ENCODE measurements at regions not wholly inside any gene's neighbourhood (a gene's known extent, or its start where the extent isn't known, plus 50 kb on each side); places are given as distances from the start of the nearest gene placed in this dataset.

DNA sequence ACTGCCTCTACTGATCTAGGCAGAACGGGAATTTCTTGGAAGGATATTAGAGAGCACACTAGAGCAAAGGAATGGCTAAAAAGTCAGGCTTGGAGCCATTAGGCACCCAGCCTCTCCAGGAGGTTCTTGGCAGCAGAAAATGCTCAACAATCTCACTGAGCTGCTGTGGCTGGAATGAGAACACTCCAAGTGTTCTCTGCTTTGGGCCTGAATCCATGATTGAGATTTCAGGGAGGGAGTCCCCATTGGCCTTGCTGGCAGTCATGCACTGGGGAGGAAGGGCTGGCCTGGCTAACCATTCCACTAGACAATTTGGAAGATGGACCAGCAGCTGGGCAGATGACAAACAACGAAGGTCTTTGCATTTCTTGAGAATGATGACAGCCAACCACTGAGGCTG lies 362.6 kb downstream of the SHQ1 start:
- Histone ChIP-seq H3K36me3 (no peaks in the 10 kb centered on the region), H3K4me1 (peaks cover 5 to 27% (median 18%) of the 10 kb centered on the region in 4 donors), H3K27me3 (no peaks in the 10 kb centered on the region), H3K27ac (peak overlapping the region in 1 of 4 donors; percentile 2), H3K4me3 (no peak overlapping the region), H3K9me3 (no peaks in the 10 kb centered on the region)
- intact Hi-C loops (cut with DNase I; ENCODE audit: low total_unique reads) (no loop called here), in situ Hi-C loops (cut with MboI; ENCODE audit: low pct_ligation_motif_present in 1 of 4, low pct_unique_long_range_greater_than_20kb in 1 of 4, low sequenced_read_pairs in 3 of 4) (no loop called here)
- TF ChIP-seq, protein P1, sequence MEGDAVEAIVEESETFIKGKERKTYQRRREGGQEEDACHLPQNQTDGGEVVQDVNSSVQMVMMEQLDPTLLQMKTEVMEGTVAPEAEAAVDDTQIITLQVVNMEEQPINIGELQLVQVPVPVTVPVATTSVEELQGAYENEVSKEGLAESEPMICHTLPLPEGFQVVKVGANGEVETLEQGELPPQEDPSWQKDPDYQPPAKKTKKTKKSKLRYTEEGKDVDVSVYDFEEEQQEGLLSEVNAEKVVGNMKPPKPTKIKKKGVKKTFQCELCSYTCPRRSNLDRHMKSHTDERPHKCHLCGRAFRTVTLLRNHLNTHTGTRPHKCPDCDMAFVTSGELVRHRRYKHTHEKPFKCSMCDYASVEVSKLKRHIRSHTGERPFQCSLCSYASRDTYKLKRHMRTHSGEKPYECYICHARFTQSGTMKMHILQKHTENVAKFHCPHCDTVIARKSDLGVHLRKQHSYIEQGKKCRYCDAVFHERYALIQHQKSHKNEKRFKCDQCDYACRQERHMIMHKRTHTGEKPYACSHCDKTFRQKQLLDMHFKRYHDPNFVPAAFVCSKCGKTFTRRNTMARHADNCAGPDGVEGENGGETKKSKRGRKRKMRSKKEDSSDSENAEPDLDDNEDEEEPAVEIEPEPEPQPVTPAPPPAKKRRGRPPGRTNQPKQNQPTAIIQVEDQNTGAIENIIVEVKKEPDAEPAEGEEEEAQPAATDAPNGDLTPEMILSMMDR (IDR thresholded peaks at IDR 0.05), result no peak
- no peak for TF ChIP-seq POLR2A (IDR thresholded peaks at IDR 0.05)
- TF ChIP-seq POLR2AphosphoS5 (IDR thresholded peaks at IDR 0.05), result no peak
- TF ChIP-seq EP300 (IDR thresholded peaks at IDR 0.05; ENCODE audit: low read depth), result no peak
- WGBS, 2 donors (ENCODE audit: low coverage in 1 of 2), result 40 to 71% methylated on average over 1 to 2 of the region's 2 CpGs
- no peak for DNase-seq

DNA sequence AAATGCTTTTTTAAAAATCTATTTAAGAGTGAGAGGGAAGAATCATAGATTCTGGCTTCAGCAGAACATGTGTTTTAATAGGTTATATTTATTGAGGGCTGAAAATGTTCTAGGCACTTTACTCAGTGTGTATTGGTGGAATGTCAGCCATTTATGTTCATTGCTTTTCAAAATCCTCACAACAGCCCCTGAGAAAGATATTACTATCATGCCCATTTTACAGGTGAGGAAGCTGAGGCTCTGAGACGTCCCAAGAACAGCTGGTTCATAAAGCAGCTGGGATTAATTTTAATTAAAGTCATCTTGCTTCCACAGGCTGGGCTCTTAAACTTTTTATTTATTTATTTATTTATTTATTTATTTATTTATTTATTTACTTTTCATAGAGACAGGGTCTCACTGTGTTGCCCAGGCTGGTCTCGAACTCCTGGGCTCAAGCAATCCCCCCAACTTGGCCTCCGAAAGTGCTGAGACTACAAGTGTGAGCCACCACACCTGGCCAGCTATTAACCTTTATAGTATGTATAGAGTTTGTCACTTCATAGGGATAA lies 364.6 kb downstream of the SHQ1 start:
- no peak for DNase-seq
- no peaks in the 10 kb centered on the region for H3K9me3 ChIP-seq
- in situ Hi-C loops (cut with MboI; ENCODE audit: low pct_ligation_motif_present in 1 of 4, low pct_unique_long_range_greater_than_20kb in 1 of 4, low sequenced_read_pairs in 3 of 4), result no loop called here
- H3K4me1 ChIP-seq, result peaks cover 5 to 27% (median 18%) of the 10 kb centered on the region in 4 donors
- no peaks in the 10 kb centered on the region for H3K27me3 ChIP-seq
- no peaks in the 10 kb centered on the region for H3K36me3 ChIP-seq
- WGBS, 2 donors (ENCODE audit: low coverage in 1 of 2), result 90 to 94% methylated on average over 3 of the region's 3 CpGs
- intact Hi-C loops (cut with DNase I; ENCODE audit: low total_unique reads), result no loop called here
- H3K4me3 ChIP-seq, result no peak overlapping the region
- H3K27ac ChIP-seq, result peak overlapping the region in 2 of 4 donors; percentile 42 to 44
- no peak for TF ChIP-seq POLR2A (IDR thresholded peaks at IDR 0.05)
- TF ChIP-seq EP300 (IDR thresholded peaks at IDR 0.05; ENCODE audit: low read depth), result no peak
- TF ChIP-seq POLR2AphosphoS5 (IDR thresholded peaks at IDR 0.05), result no peak
- TF ChIP-seq, protein P1 (IDR thresholded peaks at IDR 0.05), result no peak

DNA sequence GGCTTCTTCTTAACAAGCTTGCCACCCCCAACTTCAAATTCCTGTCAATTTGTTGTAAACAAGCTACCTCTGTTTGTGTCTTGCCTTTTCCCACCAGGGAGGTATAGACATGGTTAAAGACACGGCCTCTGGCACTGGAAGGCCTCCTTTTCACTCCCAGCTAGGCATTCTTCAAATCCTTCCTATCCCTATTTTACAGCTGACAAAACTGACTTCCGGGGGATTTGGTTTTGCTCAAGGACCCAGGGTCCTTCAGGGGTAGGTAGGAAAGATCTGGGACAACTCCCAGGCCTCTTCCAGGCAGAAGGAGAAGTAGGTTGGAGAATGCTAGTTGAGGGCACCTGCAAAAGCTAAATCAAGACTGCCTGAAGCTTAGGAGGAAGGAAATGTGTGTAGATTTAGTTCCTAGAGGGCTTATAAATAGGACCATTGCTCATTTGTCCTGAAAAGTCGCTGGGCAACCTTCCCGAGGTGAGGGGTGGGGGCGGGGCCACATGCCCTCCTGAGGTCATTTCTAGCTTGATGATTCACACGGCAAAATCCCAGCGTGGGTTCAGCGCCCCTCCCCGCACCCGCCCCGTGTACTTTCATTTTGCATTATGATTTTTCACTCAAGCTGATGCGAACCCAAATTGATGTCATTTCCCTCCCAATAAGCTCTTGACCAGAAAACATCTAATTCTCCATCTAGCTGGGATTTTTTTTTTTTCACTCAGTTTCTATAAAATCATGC lies 365.5 kb downstream of the SHQ1 start:
- TF ChIP-seq POLR2AphosphoS5 (IDR thresholded peaks at IDR 0.05) (peak in 1 of 3 donors; percentile 10), EP300 (IDR thresholded peaks at IDR 0.05; ENCODE audit: low read depth) (no peak)
- H3K27ac ChIP-seq, result peak overlapping the region; percentile 21 to 47 (median 43)
- 10 to 11% methylated on average over 8 to 12 of the region's 12 CpGs for WGBS, 2 donors (ENCODE audit: low coverage in 1 of 2)

DNA sequence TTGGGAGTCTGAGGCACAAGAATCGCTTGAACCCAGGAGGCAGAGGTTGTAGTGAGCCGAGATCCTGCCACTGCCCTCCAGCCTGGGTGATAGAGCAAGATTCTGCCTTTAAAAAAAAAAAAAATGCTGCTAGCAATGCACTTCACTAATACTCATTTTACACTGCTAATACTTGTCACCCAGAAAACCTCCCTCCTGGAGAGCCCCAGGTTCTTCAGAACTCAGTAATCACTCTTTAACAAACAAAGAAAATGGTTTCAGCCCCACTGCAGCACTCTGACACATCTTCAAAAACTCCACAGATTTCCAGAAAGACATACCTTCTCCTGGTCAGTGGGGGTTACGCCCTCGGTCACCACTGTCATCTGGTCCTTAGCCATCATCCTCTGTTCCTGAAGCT lies 366.7 kb downstream of the SHQ1 start:
- no peak overlapping the region for H3K27ac ChIP-seq
- H3K4me3 ChIP-seq, result no peak overlapping the region
- peaks cover 5 to 14% (median 9%) of the 10 kb centered on the region in 4 donors for H3K4me1 ChIP-seq
- no peaks in the 10 kb centered on the region for H3K36me3 ChIP-seq
- 82 to 93% methylated on average over 2 to 4 of the region's 4 CpGs for WGBS, 2 donors (ENCODE audit: low coverage in 1 of 2)
- intact Hi-C loops (cut with DNase I; ENCODE audit: low total_unique reads) (no loop called here), in situ Hi-C loops (cut with MboI; ENCODE audit: low pct_ligation_motif_present in 1 of 4, low pct_unique_long_range_greater_than_20kb in 1 of 4, low sequenced_read_pairs in 3 of 4) (no loop called here)
- no peaks in the 10 kb centered on the region for H3K9me3 ChIP-seq
- no peaks in the 10 kb centered on the region for H3K27me3 ChIP-seq
- DNase-seq, result no peak
- no peak for TF ChIP-seq EP300 (IDR thresholded peaks at IDR 0.05; ENCODE audit: low read depth)
- TF ChIP-seq, protein P1 (IDR thresholded peaks at IDR 0.05), result no peak

More for the DNA sequence above, 365.5 kb downstream of the SHQ1 start:
- Histone ChIP-seq H3K9me3 (no peaks in the 10 kb centered on the region), H3K4me1 (peaks cover 5 to 24% (median 16%) of the 10 kb centered on the region in 4 donors), H3K36me3 (no peaks in the 10 kb centered on the region), H3K4me3 (peak overlapping the region in 3 of 4 donors; percentile 2 to 32 (median 19)), H3K27me3 (no peaks in the 10 kb centered on the region)
- in situ Hi-C loops (cut with MboI; ENCODE audit: low pct_ligation_motif_present in 1 of 4, low pct_unique_long_range_greater_than_20kb in 1 of 4, low sequenced_read_pairs in 3 of 4), result no loop called here
- intact Hi-C loops (cut with DNase I; ENCODE audit: low total_unique reads), result no loop called here
- peak; percentile 74 for DNase-seq

Data from transverse colon (tissue), 4 donors.